Dermis blood vessel endothelial cell (primary cell): ENCODE measurements at regions not wholly inside any gene's neighbourhood (a gene's known extent, or its start where the extent isn't known, plus 50 kb on each side); places are given as distances from the start of the nearest gene placed in this dataset.
"Not testable (repeated sequence)": the region's sequence is repeated elsewhere in the genome, so short reads cannot be mapped to it uniquely, and the experiment has no call there.

Source experiments
- DNase-seq: peaks from one replicate; pipeline ENCODE4 v3.0.0; 2010

DNA sequence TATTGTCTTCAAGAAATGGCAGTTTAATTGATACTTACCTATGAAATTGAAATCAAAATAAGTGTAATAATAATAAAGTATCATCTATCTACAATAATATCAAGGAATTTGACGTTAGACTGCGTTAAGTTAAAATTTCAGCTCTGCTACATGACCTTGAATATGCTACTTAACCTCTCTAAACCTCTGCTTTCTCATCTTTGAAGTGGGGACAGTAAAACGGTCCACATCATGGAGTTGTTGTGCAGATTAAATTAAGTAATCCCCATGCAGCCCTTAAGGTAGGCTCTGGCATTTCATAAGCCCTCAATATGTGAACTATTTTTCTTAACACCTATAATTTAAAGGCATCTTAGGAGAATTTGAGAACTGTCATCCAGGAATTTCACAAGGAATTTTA is 252.4 kb upstream of the PHF14 start:
- no peak for DNase-seq

DNA sequence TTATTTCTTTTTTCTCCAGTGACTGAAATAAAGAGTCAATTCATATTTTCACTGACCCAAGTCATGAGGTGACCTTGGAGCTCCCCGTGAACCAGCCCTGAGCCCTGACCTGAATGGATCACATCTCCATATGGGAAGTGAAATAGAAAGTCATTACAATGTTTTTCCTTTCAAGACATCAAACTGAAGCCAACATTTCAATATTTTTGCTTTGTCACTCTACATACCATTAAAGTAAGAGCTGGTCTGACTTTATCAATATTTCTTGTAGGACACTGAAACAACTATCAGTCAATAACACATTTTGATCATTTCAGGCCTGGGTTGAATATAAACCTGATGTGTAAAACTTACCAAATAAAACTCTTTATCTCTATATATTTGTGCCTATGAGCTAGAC is 249.8 kb upstream of the PHF14 start:
- DNase-seq = no peak

DNA sequence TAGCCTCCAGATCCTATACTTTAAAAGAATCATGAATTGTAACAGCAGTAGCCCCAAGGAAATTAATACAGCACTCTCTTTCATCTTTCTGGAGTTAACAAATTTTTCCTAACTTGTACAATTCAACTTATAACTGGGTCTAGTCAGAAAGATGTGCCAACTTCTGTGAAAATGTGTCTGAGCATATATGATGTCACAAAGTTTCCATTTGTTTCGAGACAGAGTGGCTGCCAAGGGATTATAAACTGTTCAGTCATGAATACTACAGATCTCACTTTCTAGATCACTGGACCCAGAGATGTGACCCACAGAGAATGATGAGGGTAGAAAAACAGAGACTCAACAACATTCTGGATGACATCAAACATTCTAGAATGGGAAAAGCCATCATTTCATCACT is 249.2 kb upstream of the PHF14 start:
- no peak for DNase-seq

DNA sequence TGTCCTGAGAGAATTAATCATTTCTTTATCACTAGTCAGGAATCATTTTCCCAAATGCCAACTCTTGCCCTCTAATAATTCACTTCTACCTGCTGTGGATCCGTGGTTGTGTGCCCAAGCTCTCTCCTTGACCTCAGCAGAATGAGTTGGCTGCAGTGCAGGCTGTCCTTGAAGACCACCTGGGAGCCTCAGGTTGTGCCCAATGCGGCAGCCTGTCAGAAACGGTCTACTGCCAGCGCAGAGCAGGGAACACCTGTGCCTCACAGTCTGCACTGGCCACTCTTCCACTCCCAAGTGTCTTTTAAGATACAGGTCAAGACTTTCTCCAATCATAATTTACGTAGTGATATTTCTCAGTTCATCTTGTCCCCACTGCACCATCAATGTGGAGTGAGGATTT is 246.0 kb upstream of the PHF14 start:
- no peak for DNase-seq

DNA sequence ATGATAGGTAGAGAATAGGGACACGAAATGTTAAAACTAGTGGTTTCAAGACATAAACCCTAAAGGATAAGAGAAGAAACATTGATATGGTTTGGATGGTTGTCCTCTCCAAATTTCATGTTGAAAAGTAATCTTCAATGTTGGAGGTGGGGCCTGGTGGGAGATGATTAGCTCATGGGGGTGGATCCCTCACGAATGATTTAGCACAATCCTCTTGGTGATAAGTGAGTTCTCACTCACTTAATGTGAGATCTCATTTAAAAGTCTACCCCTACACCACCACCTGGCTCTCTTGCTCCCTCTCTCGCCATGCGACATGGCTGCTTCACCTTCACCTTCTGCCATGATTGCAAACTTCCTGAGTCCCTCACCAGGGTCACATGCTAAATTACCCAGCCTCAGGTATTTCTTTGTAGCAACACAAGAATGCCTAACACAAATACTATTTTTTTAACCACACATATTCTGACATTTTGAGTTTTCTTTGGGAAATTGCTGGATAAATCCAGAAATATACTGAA is 242.4 kb upstream of the PHF14 start:
- DNase-seq = no peak

DNA sequence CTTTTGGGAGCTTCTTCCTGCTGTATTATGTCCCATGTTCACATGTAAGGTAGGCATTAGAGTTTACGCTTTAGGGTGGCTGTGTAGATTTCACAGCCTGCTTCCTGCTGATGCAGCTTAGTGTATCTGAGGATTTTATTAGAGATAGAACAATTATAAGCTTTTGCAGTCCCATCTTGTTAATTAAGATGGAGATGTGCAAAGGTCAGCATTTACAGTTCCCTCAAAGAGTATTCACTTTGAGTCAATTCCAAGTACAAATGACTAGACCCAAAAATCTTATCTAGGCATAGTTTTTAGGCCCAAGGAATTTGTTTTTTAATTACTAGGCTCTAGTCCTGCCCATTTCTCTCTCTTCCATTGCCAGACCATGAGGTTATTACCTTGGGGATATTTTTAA is 239.9 kb upstream of the PHF14 start:
- DNase-seq = no peak

DNA sequence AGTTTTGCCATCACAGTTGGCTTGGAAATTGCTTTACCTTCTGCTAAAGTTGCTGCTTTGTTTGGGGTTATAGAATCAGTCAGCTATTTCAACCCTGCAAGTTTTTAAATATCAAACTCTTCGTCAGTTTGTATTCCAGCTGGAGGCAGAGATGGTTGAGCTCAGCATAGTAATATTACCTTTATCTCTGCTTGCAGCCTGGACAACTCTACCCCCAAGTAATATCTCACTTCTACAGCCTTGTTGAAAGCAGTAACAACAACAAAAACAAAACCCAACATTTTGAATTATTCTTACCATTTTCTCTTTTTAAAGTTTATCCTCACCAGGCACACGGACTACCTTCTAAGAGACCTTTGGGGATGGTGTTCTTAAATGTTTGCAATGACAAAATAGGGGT is 239.1 kb upstream of the PHF14 start:
- no peak for DNase-seq

DNA sequence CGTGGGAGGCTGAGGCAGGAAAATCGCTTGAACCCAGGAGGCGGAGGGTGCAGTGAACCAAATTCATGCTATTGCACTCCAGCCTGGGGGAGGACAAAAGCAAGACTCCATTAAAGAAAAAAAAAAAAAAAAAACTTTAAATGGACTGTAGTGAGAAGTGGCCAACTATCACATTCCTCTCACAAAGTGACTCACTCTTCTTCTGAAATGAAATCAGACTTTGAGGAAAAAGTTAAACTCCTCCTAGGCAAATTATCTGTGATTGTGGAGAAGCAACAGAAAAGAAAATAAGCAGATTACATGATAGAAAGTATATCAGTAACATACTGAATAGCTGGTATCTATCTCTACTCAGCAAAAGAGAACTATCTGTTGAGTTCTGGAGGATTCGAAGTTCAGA is 234.3 kb upstream of the PHF14 start:
- no peak for DNase-seq

DNA sequence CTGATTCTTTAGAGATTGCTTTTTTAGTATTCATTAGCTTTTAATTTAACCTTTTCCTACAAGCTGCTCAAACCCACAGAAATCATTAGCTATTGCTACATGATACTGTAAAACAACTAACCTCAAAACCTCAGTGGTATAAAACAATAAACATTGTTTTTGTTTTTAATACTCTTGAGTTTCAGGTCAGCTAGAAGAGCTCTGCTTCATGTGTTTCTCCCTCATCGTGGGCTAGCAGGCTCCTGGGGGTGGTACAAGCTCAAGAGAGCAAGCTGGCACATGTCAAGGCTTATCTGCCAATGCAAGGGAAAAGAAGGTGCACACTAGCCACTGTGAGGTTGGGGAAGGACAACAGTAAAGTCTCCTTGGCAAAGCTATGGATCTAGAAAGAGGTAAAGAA is 232.9 kb upstream of the PHF14 start:
- DNase-seq = no peak

DNA sequence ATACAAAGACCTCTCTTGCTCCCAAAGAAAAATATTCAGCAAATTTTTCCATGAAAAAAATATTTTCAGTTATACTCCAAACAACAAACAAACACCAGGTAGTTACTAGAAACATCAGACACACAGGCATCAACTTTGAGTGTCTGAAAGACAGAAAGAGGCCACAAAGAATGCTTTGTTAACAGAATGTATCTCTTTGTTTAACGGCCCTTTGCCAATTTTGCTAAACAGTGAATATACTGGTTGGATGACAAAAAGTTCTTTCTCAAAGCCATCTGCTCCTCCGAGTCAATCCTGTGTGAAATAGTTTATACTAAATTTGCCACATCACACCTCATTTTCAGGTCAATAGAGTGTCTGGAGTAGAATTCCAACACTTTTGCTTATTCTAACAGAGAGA is 216.7 kb upstream of the PHF14 start:
- DNase-seq = no peak

DNA sequence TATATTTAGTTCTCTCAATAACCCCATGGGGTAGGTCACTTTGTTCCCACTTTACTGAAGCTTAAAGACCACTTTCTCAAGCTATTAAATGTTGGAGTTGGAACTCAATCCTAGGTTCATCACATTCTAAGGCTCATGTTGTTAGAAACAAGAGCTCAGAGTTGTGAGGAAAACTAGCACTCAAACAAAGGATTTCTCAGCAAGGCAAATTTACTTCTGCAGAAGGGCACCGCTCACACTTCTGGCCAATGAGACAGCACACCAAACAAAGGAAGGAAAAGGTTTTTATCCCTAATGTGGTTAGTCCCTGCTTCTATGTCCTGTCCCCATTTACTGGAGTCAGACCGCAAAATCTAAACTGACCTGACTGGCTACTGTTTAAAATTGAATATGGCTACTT is 214.6 kb upstream of the PHF14 start:
- no peak for DNase-seq

DNA sequence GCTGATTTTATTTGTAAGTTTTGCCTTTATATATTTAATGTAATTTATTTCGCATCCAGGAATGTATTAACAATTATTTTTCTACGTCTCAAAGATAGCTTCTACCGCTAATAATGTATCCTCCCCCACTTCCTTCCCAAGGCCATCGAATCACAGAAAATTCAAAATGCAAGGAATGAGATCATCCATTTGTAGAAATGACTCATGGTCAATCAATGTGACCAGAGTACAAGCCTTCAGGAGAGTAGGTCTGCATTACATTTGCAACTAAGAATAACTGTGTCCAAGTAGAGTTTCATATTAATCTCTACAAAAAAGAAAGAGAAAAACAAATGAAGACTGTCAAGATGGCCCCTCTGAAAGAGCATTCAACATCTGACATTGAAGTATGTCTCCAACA is 205.9 kb upstream of the PHF14 start:
- no peak for DNase-seq

DNA sequence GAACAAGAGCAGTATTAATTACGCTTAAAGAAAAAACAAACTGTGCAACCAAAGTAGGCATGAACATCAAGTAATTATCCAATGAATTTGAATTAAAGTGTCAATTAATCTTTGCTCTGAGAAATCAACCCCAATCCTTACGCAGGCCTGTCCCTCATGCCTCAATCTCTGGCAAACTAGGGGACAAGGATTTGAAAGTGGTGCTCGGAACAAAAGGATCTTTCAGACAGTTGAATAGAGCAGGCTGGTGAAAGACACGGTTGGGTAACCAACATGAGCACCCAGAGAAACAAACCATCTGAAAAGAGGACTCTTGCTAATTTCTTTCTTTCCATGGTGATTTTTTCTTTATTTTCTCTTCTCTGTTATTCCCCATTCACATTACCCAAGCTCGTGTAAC is 203.5 kb upstream of the PHF14 start:
- no peak for DNase-seq

DNA sequence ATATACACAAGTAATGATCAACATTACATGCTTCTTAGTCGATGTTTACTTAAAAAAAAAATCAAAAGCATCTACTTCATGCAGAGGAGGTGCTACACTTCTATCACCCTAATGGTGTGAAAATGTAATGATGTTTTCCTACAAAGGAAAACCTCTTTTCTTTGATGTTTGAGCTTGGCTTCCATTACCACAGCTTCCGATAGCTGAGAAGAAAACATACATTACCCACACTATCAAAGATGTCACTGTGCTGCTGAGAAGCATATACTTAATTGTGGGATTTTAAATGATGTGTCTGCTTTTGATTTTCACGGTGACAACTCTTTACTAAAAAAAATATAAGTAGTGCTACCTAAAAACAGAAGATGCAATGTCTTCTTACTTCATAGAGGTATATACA is 200.2 kb upstream of the PHF14 start:
- DNase-seq = no peak

DNA sequence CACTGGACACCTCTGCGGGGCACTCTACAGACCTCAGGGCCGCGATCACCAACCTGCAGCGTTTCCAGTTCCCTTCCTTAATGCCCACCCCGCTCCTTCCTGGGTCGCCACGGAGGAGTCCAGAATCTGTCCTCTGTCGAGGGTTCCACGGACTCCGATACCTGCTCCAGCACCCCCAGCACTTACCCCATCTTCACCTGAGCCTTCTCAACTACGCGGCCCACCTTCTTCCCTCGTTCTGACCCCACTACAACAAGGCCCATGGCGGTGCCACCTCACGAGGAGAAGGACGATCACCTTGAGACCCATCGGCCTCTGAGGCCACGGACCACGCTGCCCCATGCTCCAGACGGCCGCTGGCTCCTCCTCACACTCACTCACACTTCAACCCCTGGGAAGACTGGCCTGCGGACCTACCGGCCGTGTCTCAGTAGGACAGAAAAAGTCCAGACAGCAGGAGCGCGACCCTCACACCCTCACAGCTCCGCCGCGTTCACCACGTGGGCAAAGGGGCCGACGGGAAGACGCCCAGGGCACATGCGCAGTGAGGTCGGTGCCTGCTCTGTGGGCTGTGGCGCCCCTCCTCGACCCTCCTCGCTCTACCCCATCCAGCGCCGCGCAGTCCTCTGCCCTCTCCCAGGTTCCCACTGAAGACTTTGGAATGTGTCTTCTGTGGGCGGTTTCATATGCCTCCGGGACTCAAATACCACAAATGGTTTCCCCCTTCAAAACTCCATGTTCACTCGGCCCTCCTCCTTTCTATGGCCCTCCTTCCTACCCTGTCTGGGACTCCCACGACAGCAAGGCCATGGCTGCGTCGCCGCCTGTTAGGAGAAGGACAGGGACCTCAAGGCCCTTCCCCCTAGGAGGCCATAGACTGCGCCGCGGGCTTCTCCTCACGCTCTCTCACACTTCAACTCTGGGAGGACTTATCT is 193.9 kb upstream of the PHF14 start:
- no peak for DNase-seq

DNA sequence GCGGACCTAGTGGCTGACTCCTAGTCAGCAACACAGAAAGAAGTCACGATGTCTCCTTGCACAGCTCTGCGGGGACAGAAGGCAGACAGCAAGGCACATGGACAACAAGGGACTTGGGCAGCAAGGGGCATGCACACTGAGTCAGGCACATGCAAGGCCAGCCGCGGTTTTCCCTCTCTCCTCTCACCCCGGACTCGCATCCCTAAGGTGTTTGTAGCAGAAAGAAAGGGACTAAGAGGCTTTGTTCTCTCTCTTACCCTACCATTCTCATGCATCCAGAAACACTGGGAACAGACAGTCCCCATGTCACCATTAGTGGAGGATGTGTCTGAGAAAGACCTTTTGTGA is 193.3 kb upstream of the PHF14 start:
- no peak for DNase-seq

DNA sequence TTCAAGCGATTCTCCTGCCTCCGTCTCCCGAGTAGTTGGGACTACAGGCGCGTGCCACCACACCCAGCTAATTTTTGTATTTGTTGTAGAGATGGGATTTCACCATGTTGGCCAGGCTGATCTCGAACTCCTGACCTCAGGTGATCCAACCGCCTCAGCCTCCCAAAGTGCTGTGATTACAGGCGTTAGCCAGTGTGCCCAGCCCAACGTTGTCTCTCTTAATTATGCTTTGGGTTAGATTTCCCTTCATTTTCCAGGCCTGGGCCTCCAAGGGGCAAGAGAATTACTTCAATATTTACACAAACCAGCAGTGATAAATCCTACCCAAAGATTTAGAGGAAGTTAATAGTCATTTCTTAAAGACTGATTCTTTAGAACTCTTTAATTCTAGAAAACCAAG is 186.7 kb upstream of the PHF14 start:
- DNase-seq = not testable (repeated sequence)

DNA sequence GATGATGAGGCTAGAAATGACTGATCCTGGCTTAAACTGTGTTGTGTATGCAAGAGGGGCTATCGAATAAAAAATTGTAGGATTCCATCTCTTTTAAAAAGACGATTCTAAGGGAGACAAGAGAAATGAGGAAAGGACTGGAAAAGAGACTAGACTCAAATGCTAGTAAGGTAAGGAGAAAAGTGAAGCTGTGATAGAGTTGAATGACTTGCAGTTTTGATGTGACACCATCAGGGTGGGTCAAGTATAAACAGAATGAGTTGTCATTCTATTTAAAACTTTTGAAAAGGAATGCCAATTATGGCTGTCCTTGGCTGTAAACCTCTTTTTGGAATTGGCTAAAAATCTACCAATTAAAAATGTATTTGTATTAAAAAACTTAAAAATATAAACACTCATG is 184.5 kb upstream of the PHF14 start:
- no peak for DNase-seq

DNA sequence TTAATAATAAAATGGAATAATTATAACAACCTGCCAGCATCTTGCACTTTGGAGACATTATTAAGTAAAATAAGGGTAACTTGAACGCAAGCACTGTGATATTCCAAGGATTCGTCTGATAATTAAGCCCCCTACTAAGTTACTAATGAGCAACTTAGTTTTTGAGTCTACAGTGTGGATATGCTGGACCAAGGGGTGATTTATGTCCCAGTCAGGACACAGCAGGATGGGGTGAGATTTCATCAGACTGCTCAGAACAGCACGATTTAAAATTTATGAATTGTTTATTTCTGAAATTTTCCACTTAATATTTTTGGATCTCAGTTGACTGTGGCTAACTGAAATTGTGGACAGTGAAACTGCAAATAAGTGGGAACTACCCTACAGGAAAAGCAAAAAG is 182.8 kb upstream of the PHF14 start:
- no peak for DNase-seq

DNA sequence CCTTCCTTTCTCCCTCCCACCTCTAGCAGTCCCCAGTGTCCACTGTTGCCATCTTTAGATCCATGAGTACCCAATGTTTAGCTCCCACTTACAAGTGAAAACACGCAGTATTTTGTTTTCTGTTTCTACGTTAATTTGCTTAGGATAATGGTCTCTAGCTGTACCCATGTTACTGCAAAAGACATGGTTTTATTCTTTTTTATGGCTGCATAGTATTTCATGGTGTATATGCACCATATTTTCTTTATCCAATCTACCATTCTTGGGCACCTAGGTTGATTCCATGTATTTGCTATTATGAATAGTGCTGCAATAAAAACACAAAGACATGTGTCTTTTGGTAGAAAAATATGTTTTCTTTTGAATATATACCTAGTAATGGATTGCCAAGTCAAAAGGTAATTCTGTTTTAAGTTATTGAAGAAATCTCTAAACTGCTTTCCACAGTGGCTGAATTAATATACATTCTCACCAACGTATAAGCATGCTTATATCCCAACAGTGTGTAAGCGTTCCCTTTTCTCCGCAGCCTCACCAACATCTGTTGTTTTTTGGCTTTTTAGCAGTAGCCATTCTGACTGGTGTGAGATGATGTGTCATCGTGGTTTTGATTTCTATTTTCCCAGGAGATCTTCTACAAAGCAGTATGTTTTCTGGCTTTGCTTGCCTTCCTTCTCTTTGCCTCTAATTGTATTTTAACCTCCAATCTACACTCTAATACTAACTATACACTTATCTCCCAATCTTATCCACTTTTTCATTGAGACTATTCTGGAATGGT is 179.5 kb upstream of the PHF14 start:
- no peak for DNase-seq

DNA sequence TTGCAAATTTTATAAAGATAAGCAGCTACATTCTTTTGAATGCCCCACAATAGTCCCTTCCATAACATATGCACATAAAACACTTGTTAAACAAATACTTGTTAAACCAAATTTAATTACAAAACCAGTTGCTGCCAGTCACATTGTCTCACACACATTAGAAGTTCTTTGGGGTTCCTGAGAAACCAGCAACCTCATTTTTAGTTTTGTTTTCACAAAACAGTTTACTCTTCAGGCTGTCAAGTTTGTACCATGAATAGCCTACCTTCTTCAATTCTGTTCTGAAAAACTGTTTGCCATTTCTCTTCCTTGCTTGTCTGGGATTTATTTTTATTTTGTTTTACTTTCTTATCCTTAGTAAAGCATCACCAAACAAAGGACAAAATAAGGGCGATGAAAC is 176.5 kb upstream of the PHF14 start:
- DNase-seq = no peak

DNA sequence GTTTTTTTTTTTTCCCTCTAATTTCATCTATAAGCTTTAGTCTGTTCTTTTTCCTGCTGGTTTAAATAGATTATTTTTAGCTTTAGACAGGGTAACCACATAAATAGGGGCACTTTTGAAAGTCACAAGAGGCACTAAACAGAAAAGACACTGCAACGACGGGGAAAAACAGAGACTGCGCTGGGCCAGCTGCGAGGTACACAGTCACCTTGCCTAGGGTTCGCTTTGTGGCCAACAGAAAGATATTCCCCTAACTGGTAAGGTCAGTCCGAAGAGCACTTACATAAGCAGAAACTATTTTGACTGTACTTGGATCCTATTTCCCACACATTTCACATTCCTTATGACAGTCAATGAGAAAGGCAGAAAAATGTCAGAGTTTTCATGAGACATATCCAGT is 175.6 kb upstream of the PHF14 start:
- DNase-seq = no peak

DNA sequence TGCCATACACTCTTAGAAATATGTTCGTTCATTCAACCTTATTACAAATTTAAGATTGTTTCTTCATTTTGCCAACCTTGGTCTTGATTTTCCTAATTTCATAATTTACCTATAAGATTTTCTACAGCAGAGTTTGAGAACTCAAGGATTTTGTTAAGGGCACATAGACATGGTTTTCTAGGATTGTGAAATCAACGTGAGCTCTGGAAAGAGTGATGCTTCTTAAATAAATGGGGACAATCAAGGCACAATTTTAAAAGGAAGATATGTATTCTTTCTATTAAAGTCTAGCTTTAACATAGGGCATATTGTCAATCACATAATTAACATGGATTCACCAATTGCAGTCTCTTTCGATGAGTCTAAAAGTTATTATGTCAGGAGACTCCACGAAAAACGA is 174.2 kb upstream of the PHF14 start:
- no peak for DNase-seq

DNA sequence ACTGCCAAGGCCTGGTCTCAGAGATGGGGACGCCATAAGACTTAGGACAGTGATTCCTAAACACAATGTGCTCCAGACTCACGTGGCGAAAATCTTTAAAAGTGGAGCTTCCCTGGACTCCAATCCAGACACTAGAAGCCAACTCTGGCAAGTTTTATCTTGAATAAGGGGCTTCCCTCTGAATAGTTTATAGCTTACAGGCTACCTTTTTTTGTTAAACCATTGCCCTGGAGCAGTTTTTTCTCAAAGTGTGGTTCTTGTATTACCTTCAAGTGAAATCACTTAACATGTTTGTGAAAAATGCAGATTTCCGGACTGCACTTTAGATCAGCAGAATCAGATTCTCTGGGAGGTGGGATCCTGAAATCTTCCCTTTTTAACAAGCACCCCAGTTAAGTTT is 171.7 kb upstream of the PHF14 start:
- DNase-seq = no peak
